ENCODE measurements at regions not wholly inside any gene's neighbourhood (a gene's known extent, or its start where the extent isn't known, plus 50 kb on each side); places are given as distances from the start of the nearest gene placed in this dataset.
"Not testable (repeated sequence)": the region's sequence is repeated elsewhere in the genome, so short reads cannot be mapped to it uniquely, and the experiment has no call there.

- TF ChIP-seq CTCF (optimal IDR thresholded peaks at IDR 0.05 in 1 of 3, IDR thresholded peaks at IDR 0.05 in 1 of 3, conservative IDR thresholded peaks at IDR 0.05 in 1 of 3; ENCODE audit: extremely low read depth in 1 of 3, insufficient read depth in 2 of 3, low read length in 3 of 3); EZH2 (IDR thresholded peaks at IDR 0.05; ENCODE audit: low read length): not testable (repeated sequence)
Observed at GRCh38 chr9:41035276-41035675, 93.2 kb downstream of the FOXD4L6 start.
